HG02840 (cell line): ENCODE measurements at regions not wholly inside any gene's neighbourhood (a gene's known extent, or its start where the extent isn't known, plus 50 kb on each side); places are given as distances from the start of the nearest gene placed in this dataset.
"Not testable (repeated sequence)": the region's sequence is repeated elsewhere in the genome, so short reads cannot be mapped to it uniquely, and the experiment has no call there.

Source experiments
- ATAC-seq: cut with Tn5 transposase; IDR thresholded peaks from one replicate; pipeline ENCODE4 v1.9.1; 2021; ENCODE audit warnings: mild to moderate bottlenecking, moderate library complexity, moderate number of reproducible peaks; ENCODE audit not compliant: unreplicated experiment, low FRiP score

DNA sequence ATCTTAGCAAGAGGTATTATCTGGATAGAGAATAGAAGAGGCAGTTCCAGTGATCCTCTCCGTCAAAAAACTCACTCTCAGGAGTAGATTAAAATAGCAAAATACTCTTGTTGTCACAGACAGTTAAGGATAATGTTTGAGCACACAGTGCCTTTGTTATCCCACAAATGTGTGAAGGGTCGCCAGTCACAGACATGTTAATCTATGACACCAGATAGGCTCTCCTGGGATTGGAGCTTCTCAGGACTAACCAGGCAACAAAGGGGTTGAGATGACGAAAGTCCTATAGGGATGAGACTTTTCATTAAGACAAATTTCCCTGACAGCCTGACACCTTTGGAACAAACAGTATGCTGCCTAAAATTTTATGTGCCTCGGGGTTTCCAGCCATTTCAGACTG is 1947.1 kb downstream of the OLFM4 start:
- no peak for ATAC-seq

DNA sequence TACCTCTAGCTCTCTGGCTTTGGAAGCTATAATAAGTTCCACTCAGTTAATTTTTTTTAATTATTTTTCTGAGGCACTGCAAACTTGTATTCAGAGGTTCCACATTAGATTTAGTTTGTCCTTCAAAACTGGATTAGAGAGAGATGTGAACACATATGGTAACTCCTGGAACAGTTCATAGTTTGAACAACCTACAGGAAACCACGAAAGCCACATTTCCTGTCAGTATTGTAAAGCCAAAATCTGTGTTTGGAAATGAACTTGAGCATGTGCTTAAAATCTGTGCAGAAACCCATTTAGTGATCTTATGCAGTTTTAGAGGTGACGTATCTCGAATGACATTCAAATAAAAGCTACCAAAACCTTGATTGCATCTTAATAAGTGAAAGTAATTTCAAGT is 1952.0 kb downstream of the OLFM4 start:
- ATAC-seq, result no peak

DNA sequence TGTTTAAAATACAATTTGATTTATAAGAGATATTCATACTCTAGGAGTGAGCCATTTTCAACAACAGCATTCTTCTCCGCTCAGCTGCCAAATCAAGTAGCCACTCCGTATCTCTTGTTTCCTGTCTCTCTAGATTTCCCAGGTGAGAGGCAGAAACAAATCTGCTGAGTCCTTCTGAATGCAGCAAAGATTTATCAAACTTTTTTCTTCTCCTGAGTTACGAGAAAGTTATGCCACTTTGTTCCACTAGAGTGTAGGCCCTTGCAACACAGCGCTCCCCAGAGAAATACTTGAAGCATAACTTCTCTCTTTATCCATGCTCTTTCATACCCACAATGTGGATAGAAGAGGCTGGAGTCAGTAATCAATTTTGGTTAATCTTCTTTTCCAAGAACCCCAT is 1960.8 kb downstream of the OLFM4 start:
- no peak for ATAC-seq

DNA sequence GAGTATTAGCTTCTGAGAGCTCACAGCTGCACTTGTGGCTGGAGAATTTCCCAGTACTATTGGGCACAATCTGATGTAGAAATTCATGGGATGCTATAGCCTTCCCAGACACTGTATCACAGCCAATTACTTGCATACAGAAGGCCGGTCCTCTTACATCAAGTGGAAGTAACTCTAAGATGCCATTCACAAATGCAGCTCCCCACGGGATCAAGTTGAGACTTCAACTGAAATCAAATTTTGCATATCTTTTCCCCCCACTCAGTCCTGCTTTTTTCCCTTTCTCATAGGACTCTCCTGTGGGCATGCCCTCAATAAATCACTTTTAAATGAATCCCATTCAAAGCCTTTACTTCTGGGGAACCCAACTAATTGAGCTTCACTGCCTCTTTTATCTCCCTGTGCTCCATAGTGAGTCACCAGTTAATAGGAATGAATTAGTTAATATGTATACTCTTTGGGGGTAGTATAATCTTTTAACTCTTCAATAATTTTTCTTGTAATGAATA is 1970.8 kb downstream of the OLFM4 start:
- ATAC-seq, result no peak

DNA sequence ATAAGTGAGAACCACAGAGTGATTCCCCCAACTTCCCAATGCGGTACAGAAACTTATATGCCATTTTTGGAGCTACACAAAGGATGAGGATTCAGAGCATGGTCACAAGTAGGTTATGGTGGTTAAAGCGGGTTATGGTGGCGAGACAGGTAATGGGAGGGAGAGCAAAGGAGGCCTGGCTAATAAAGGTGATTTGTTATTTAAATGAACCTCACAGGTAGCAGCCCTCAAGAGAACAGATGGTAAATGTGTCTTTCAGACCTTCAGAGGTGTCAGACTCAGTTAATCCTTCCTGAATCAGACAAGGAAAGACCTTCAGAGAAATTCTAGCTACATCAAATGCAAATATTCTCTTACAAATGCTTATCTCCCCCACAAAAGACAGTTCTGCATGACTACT is 1971.4 kb downstream of the OLFM4 start:
- ATAC-seq, result no peak

DNA sequence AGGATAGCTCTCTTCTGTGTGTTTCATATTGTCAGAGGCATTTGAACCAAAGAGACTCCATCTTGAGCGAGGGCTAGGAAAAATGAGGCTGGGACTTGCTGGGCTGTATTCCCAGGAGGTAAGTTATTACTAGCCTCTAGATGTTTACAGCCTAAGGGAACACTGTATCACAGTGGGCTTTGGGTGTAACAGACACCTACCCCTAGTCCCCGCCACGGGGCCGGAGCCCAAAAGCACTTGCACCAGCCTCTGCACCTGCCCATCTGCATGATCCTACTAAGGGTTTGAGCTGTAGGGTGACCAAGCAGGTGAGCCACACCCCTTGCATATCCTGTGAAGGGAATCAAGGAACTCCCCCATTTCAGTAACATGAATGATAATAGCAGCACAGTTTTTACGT is 1972.2 kb downstream of the OLFM4 start:
- no peak for ATAC-seq

DNA sequence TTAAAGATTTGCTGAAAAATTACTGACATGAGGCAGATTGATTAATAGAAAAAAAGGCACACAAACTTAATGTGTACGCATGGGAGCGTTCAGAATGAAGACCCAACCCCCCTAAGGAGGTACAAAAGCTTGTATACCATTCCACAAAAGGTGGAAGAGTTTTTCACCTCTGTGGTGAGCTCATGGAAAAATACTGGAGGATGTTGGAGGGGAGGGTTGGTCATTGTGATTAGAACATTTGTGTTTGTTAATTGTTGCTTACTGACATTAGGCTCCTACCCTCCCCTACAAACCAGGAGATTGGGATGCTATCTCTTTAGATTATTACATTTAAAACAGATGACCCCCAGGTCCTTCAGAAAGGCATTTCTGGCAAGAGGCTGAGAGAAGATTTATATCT is 1973.3 kb downstream of the OLFM4 start:
- no peak for ATAC-seq

DNA sequence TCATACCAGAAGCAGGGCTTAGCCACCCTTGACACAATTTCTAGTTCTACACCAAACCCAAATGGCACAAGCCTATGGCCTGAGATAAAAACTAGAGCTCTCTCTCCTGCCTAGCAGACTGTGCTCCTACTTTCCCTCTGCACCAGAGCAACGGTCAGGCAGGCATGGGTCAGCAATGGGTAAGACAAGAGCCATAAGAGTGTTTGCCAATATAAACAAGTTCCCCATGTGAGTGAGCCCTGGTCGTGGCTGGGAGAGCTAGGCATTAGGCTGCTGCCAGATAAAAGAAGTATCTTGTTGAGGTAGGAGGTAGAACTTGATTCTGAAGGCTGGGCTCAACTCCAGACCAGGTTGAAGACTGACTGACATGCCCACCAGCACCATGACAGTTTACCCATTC is 1979.1 kb downstream of the OLFM4 start:
- no peak for ATAC-seq

DNA sequence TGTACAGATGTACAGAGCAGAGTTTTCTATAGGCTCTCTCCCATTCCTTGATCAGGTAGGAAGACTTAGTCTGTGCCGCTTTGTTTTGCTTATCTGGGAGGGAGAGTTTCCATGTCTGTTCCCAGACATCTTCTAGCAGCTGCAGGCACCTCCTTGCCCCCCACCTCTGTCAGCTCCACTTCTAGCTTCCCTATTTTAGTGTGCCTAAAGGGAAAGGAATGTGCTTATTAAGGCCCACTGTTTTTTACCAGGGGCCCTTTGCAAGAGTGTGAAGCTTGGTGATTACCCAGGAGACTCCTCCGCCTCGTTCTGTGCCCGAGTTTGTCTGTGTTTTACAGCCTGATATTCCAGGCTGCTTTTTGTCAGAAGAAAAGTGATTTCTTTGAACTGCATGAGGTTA is 1984.4 kb downstream of the OLFM4 start:
- no peak for ATAC-seq

DNA sequence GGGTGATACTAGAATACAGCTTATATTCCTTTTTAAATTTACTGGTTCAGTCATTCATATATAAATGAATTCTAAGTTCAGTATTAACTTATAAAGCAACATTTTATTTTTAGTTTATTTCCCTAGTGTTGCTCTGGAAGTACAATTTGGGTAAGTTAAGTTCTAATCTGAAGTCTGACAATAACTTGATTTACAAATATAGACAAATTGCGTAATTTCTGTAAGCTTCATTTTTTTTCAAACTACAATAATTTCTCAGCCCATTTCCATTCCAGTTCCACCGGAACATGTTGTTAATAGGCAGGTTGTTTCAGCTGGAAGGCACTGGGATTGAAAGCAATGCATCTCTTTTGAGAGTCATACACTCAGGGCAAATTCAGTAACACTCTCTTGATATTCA is 2000.7 kb downstream of the OLFM4 start:
- no peak for ATAC-seq

DNA sequence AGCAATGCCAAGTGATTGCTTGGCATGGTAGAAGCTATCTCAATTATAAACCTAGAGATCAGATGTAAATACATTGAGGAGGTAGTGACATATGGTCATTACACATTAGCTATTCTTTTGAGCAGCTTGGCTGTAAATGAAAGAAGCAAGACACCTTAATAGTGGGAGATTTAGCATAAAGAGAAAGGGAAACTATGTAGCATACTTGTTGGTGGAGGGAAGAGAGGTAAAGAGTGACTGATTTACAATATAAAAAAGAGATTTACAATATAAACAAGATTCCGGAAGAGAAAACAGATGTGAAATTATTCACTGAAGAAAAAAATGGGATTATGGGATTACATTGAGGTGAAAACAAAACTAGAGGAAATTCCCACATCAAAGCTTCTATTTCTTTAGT is 2009.6 kb downstream of the OLFM4 start:
- ATAC-seq, result no peak

DNA sequence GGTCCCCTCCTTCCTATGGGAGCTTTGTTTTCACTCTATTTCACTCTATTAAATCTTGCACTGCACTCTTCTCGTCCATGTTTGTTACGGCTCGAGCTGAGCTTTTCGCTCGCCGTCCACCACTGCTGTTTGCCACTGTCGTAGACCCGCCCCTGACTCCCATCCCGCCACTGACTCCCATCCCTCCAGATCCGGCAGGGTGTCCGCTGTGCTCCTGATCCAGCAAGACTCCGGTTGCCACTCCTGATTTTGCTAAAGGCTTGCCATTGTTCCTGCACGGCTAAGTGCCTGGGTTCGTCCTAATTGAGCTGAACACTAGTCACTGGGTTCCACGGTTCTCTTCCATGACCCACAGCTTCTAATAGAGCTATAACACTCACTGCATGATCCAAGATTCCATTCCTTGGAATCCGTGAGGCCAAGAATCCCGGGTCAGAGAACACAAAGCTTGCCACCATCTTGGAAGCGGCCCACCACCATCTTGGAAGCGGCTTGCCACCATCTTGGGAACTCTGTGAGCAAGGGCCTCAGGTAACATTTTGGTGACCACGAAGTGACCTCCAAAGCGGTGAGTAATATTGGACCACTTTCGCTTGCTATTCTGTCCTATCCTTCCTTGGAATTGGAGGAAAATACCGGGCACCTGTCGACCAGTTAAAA is 2025.4 kb downstream of the OLFM4 start:
- not testable (repeated sequence) for ATAC-seq

DNA sequence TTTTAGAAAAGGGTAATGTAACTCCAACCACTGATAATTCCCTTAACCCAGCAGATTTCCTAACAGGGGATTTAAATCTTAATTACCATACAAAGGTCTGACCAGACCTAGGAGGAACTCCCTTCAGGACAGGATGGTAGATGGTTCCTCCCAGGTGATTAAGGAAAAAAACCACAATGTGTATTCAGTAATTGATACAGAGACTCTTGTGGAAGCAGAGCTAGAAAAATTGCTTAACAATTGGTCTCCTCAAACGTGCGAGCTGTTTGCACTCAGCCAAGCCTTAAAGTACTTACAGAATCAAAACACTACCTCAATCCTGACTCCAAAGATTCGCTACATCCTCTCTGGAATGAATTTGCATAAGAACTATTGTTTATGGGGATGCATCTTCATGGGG is 2027.1 kb downstream of the OLFM4 start:
- not testable (repeated sequence) for ATAC-seq

DNA sequence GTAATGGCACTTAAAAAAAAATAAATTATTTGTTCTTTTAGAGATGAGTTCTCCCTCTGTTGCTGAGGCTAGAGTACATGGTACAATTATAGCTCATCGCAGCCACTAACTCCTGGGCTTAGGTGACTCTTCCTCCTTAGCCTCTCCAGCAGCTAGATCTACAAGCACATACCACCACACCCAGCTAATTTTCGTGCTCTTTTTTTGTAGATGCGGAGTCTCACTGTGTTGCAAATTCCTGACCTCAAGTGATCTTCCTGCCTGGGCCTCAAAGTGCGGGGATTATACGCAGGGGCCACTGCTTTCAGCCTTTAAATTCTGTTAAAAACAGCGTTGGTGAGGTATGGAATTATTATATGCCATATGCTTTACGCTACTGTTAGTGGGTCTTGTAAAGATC is 2034.0 kb downstream of the OLFM4 start:
- no peak for ATAC-seq

DNA sequence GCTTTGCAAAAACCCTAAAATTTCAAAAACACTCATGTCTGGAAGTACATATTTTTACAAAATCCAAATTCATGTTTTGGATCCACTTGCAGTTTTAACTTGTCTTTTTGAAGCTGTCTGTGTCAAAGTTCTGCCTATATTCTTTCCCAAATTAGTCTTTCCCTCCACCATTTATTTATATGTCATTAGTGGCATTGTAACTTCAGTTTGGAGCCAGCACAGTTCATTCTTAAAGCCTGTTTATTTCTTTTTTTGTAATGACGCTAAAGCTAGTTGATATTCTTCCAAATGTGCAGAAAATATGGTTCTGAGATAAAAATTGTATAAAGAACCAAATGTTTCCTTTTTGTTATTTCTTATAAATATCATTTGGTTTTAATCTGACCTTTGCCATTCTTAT is 2039.3 kb downstream of the OLFM4 start:
- no peak for ATAC-seq

DNA sequence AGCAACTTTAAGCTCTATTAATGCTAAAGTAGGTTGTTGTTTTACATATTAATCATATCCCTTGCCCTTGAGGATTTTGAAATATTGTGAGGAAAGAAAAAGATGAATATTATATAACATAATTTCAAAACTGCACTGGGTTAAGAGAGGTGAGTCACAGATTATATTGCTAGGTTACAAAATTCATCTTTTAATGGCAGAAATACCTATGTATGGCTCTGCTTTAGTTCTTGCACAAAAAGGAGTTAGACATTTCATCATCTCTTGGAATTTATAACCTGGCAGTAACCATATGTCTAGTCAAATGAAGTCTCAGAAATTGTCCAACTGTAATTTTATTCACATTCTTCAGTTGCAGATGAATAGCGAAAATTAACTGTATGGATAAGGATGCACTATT is 2041.1 kb downstream of the OLFM4 start:
- no peak for ATAC-seq

DNA sequence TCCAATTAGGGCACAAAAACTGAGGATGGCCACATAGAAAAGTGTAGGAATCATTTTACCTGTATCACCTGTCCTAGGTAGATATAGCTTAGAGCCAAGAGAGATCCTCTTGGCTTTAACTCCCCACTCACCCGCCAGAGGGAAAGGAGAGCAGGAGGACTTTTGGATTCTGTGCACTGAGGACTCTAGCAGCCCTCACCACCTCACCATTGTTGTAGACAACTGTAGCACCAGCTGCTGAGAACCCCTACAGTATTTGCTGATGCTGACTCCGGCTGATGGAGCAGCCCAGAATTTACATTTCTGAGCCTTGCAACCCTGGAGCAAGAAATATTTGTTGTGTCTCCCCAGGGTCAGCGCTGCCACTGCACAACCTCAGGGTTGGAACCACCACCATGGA is 2044.4 kb downstream of the OLFM4 start:
- ATAC-seq, result no peak

DNA sequence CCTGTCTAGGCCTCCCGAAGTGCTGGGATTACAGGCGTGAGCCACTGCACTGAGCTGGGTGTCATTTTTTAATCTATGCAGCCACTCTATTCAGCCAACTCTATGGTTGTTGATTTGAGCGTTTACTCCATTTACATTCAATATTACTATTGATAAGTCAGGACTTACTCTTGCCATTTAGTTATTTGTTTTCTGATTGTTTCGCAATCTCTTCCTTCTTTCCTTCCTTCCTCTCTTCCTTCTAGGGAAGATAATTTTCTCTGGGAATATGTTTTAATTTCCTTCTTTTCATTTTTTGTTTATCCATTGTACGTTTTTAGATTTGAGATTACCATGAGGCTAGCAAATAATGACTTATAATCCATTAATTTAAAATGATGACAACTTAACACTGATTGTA is 2056.0 kb downstream of the OLFM4 start:
- no peak for ATAC-seq

DNA sequence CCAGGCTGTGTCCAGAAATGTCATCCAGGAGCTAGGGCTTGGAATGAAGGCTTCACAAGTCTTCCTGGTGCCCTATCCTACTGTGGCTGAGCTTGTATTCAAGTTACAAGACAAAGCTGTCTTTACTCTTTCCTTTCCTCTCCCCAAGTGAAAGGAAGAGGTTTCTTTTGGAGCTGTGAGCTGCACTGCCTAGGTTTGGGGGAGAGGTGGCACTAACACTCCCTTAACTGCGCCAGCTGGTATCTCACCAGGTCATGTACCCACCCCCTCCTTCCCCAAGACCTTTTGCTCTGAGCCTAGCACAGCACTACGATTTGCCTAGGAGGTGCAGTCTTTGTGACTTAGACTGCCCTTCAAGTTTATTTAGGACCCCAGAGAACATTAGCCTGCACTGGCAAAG is 2053.6 kb upstream of the PRR20A start:
- no peak for ATAC-seq

DNA sequence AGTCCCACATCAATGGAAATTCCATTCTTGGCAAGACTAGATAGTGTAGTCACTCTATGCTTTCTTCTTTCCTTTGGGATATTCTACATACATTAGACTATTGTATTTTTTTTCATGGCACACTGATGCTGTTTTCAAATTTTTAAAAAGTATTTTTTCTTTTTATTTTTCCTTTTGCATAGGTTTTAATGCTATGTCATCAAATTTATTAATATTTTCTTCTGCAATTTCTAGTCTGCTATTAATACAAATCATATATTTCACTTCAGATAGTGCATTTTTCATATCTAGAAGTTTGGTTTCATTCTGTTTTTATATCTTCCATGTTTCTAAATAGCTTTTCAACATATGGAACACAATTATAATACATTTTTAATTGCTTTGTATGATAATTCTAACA is 2050.1 kb upstream of the PRR20A start:
- ATAC-seq, result no peak

DNA sequence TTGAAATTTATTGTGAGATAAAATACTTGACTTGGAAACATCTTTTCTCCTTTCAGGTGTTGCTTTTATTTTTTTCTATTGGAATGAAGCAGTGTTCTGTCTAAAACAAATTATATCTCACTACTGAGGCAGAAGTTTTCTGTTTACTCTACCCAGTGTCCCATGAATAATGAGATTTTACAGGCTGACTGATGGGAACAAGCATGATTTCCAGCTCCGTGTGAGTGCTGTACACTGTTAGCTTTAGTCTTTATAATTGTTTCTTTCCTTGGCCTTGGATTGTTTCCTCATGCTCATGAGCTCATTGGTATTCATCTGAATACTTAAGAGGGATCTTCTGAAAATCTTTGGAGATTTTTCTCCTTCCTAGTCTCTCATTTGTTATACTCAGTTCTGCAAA is 2049.5 kb upstream of the PRR20A start:
- no peak for ATAC-seq

DNA sequence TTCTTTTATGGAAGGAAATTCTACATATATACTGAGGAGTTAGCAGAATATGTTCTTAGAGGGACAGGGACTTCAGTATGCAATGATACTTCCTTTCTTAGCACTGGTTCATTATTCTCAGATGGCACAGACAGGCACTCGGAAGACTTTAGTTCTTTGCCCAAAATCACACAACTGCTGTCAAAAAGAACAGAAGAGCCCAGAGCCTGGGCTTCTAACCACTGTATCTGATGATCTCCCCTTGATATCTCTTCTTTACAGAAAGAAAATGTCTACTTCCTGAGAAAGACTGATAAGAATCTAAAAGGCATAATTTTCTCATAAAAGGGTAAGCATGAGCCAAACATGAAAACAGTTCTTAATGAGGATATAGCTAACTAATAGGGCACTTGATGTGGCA is 2034.2 kb upstream of the PRR20A start:
- no peak for ATAC-seq

DNA sequence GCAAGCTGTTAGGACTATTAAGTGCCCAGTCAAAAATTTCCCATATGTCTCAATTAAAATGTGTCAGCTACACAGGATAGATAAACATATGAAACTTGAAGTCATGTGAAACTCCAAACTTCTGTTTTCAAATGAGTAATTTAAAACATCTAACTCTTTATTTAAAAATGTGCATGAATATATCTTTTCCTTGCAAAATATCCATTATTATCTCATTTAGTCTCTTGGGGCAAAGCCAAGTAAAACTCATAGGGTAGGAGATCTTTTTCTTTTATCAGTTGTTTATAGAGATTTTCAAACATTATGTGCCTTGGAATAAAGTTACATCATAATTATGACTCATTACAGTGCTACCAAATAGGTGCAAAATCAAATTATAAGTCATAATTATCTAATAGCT is 2020.1 kb upstream of the PRR20A start:
- ATAC-seq, result no peak
